GM10248 (cell line): ENCODE measurements at regions not wholly inside any gene's neighbourhood (a gene's known extent, or its start where the extent isn't known, plus 50 kb on each side); places are given as distances from the start of the nearest gene placed in this dataset.

ENCODE experiments used
- CTCF ChIA-PET: fragments of 300-600 bp; sonication (Branson Sonifier 250); formaldehyde crosslinking; extraction: SDS; loops from one replicate; lab custom pipeline; 2021; ENCODE audit warnings: antibody characterized with exemption; lab: Yijun Ruan, JAX
- POLR2A ChIA-PET: fragments of 350-650 bp; sonication (Branson Sonifier 250); formaldehyde crosslinking; extraction: SDS; loops from one replicate; lab custom pipeline; 2020; ENCODE audit warnings: antibody characterized with exemption; lab: Yijun Ruan, JAX
- DNase-seq: peaks from one replicate; pipeline ENCODE4 v3.0.0; 2012; ENCODE audit errors: extremely low spot score
- TF ChIP-seq, protein P1 (sequence below): IDR thresholded peaks from 2 replicates; pipeline ENCODE4 v1.5.1; 2012; ENCODE audit warnings: mild to moderate bottlenecking, low read depth; ENCODE audit errors: extremely low read depth, missing control alignments, control extremely low read depth

DNA sequence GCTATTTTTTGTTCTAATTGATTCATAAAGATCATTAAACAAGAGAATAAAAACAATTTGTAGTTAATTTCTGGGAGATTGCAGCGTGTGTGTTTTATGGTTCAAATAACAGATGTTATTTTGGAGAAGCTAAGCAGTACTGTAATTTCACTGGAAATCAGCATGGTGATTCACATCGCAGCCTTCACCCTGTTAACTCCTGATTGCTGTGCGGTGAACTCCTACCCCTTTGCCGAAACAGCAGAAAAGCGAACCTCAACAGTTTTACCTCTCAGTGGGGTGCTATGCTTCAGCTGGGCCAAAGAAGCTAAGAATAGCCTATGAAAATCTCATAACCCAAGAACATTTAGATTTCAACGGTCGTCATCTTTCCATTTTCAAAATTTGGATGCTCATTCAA is 441.5 kb upstream of the RARB start:
- ChIA-PET CTCF (no interaction called here), POLR2A (no interaction called here)
- TF ChIP-seq, protein P1, sequence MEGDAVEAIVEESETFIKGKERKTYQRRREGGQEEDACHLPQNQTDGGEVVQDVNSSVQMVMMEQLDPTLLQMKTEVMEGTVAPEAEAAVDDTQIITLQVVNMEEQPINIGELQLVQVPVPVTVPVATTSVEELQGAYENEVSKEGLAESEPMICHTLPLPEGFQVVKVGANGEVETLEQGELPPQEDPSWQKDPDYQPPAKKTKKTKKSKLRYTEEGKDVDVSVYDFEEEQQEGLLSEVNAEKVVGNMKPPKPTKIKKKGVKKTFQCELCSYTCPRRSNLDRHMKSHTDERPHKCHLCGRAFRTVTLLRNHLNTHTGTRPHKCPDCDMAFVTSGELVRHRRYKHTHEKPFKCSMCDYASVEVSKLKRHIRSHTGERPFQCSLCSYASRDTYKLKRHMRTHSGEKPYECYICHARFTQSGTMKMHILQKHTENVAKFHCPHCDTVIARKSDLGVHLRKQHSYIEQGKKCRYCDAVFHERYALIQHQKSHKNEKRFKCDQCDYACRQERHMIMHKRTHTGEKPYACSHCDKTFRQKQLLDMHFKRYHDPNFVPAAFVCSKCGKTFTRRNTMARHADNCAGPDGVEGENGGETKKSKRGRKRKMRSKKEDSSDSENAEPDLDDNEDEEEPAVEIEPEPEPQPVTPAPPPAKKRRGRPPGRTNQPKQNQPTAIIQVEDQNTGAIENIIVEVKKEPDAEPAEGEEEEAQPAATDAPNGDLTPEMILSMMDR: no peak
- no peak for DNase-seq

DNA sequence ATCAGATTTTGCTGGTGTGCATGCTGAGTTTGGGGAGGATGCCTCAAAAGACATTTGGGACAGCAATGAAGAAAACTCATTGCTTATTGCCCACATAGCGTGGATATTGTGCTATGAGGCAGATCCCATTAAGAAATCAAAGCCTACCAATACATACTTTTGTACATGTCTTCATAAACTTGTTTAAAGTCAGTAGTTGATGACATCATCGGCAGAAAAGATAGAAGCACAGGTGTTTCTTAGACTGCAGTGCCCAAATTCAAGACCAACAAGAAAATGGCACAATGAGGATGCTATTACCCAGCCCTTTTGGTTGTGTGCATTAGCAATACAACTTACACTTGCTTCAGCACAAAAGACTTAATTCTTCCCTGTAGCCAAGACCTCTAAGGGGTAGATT is 428.7 kb upstream of the RARB start:
- CTCF ChIA-PET: no interaction called here

GRCh38 chr3:25000971-25001591 is 427.0 kb upstream of the RARB start:
- TF ChIP-seq, protein P1: no peak
- DNase-seq: no peak
- CTCF ChIA-PET: no interaction called here
- POLR2A ChIA-PET: no interaction called here

More for the DNA sequence above, 428.7 kb upstream of the RARB start:
- no peak for DNase-seq
- POLR2A ChIA-PET: no interaction called here
- TF ChIP-seq, protein P1: no peak

GRCh38 chr3:25002052-25002451 is 426.0 kb upstream of the RARB start:
- no peak for DNase-seq
- TF ChIP-seq, protein P1: no peak
- POLR2A ChIA-PET: no interaction called here
- CTCF ChIA-PET: no interaction called here

- CTCF ChIA-PET: interaction anchor here (0.7 kb wide), 1 partner anchor 14 kb away, joined by 3 read pairs; no protein-coding TSS in a partner anchor
- TF ChIP-seq, protein P1: no peak
- DNase-seq: no peak
- POLR2A ChIA-PET: no interaction called here
These were observed 419.9 kb upstream of the RARB start for GRCh38 chr3:25007974-25008658.

GRCh38 chr3:25009665-25010064 is 418.4 kb upstream of the RARB start:
- ChIA-PET CTCF (interaction anchor here (1.1 kb wide), 1 partner anchor 24 kb away, joined by 3 read pairs; no protein-coding TSS in a partner anchor), POLR2A (no interaction called here)
- no peak for DNase-seq
- TF ChIP-seq, protein P1: no peak
